HG03159 (cell line): ENCODE measurements at regions not wholly inside any gene's neighbourhood (a gene's known extent, or its start where the extent isn't known, plus 50 kb on each side); places are given as distances from the start of the nearest gene placed in this dataset.
"Not testable (repeated sequence)": the region's sequence is repeated elsewhere in the genome, so short reads cannot be mapped to it uniquely, and the experiment has no call there.

Experiments used
- ATAC-seq: cut with Tn5 transposase; IDR thresholded peaks from one replicate; pipeline ENCODE4 v1.9.1; 2021; ENCODE audit warnings: mild to moderate bottlenecking, moderate library complexity; ENCODE audit not compliant: unreplicated experiment

DNA sequence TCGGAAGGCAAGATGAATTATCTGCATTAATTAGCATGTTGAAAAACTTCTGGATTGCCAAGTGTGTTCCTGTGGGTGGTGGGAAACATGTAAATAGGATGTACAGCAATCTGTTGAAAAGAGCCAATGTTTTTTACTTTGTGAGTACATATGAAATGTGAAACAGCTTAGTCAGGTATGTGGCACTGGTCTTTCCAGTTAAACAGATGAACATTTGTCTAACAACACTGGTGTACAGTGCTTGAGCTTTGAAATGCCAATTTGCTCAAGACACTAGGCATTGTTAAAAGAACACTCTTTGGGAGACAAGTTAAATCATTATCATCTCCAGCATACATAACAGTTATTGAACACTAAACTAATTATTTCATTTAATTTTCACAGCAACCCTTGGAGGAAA lies 107.3 kb upstream of the SLC24A2 start:
- no peak for ATAC-seq

DNA sequence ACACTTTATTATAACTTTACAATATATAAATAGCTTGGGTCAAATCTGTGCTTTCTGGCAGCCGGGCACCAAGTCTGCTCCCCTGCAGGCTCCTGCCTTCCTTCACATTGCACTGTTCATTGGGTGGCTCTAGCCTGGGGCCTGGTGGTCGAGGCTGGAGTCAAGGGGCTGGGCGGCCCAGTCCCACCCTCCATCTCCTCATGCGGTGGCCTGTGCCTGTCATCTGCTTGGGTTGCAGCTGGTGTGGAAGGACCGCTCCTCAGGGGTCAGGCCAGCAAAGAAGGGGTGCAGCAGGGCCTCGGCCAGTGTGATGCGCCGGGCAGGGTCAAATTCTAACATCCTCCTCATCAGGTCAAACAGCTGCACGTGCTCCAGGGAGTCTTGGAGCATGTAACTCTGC lies 106.7 kb upstream of the SLC24A2 start:
- ATAC-seq = not testable (repeated sequence)

DNA sequence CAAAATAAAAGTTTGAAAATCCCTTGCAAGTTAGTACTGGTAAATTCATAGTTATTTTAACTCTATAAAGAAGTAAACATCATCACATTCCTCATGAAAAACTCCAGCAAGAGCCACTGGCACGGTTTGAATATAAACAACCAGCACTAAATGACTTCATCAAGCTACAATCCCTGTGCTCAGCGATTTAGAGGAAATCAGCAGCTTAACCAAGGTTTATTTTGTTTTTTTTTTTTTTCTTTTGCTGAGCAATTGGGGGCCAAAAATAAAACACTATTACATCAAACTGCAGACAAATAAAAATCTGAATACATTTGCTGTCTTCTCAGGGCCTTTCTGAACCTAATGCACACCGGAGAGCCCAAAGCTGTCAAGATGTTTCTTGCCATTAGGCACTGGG lies 106.2 kb upstream of the SLC24A2 start:
- ATAC-seq = no peak

DNA sequence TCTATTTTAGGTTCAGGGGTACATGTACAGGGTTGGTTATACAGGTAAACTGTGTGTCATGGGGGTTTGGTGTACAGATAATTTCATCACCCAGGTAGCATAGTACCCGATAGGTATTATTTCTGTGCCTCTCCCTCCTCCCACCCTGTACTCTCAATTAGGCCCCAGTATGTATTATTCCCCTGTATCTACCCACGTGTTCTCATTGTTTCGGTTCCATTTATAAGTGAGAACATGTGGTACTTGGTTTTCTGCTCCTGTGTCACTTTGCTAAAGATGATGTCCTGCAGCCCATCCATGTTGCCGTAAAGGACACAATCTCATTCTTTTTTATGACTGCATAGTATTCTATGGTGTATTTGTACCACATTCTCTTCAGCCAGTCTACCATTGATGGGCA lies 96.8 kb upstream of the SLC24A2 start:
- ATAC-seq = no peak

DNA sequence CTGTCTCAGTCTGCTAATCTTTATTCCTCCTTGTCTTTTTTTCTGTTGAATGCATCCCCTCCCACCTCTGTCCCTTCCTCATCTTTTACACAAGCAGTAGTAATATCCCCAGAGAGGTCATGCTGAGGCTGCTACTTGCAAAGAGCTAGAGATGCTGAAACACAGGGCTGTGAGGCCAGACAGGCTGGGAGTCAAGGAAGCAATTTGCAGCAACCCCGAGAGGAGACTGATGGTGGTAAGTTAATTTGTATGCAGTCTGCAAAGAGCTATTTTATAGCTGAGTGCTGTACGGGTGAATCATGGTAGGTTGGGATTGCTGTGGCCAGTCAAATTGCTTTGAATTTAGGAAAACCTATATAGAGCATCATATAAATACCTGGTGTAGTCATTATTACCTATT lies 90.2 kb upstream of the SLC24A2 start:
- no peak for ATAC-seq

DNA sequence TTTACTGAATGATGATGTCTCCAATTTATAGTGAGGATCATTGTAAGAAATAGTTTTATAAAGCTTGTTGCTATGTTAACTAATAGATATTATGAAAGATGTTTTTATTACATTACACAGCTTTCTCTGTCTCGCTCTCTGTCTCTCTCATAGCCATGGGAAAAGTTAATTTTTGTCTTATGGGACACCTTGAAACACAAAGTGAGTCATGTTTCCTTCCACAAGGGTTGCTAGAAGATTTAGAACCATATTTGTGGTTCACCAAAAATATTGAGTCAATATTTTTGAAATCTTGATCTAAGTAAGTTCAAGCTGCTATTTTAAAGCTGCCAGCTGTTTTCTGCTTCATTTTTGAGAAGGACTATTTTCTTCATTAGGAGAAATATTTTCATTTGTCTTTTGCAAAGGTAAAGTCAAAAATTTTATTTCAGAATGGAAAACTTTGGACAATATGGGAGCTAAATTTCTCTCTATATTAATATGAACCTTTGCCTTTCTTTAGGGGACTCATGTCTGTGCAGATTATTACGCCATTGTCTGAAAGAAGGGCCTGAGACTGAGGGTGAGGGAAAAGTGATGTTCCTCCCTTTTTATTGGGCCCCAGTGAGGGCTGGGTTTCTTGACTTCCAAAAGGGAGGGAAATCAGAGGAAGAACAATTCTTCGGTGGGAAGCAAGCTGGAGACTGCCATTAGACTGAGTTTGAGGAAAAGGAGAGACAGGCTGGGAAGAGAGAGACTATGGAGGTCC lies 87.9 kb upstream of the SLC24A2 start:
- no peak for ATAC-seq

DNA sequence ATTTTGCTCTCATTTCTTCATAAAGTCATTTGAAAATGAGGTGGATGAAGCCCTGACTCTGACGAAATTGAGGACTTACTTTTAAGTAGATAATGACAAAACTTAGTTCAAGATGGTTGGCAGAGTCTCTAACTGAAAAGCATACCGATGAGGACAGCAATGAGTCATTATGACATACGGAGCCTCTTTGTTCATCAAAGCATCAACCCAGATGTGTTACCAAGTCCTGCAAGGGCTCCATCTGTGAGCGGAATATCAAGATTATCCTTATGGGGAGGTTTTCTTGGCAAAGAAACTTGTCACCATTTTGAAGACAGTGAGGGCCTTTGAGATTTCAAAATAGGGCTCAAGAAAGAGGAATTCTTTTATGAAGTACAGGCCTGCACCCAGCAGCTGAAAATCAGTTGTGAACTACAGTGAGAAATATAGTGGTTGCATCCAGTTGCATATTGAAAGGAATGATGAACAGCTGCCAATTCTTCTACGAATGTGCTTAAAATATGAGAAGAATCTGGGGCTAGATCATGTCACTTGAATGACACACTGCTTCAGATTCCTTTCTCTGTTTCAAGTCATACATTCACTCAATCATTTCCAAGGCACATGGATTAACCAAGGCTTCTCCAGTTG lies 86.6 kb upstream of the SLC24A2 start:
- no peak for ATAC-seq

DNA sequence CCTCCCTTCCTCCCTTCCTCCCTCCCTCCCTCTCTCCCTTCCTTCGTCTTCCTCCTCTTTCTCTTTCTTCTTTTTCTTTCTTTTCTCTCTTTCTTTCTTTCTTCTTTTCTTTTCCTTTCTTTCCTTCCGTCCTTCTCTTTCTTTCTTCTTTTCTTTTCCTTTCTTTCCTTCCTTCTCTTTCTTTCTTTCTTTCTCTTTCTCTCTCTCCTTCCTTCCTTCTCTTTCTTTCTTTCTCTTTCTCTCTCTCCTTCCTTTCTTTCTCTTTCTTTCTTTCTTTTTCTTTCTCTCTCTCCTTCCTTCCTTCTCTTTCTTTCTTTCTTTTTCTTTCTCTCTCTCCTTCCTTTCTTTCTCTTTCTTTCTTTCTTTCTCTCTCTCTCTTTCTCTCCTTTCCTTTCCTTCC lies 84.4 kb upstream of the SLC24A2 start:
- not testable (repeated sequence) for ATAC-seq

DNA sequence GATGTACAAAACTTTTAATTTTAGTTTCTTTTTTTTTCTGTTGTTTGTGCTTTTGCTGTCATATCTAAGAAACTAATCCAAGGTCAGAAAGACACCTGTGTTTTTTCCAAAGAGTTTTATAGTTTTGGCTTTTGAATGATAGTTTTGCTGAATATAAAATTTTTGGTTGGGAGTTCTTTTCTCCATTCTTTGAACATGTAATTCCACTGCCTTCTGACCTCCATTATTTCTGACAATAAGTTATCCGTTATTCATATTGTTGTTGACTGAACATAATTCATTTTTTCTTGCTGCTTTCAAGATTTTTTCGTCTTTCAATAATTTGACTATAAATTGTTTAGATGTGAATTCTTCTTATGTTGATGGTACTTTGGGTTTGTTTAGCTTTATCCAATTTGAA lies 82.2 kb upstream of the SLC24A2 start:
- ATAC-seq = no peak

DNA sequence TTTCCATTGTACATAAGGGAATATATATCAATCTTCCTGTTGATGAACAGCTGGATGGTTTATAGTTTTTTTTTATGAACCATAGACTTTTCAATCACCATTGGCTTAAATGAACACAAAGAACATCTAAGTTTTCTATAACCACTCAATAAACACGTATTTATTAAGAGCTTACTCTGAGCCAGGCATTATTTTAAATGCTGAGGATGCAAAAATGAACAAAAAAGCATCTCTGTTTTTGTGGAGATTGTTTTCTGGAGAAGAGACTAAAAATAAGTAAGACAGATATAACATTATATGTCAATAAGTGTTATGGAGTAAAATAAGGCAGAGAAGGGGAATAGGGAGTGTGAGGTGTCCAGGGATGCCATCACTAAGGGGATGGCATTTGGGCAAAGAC lies 52.1 kb upstream of the SLC24A2 start:
- ATAC-seq = no peak
